ENCODE measurements at regions not wholly inside any gene's neighbourhood (a gene's known extent, or its start where the extent isn't known, plus 50 kb on each side); places are given as distances from the start of the nearest gene placed in this dataset.

GRCh38 chr6:6993503-6994237 lies 114.1 kb upstream of the RREB1 start:
- Mint-ChIP-seq H3K4me1 (no peaks in the 10 kb centered on the region), H3K36me3 (ENCODE audit: low read depth) (no peaks in the 10 kb centered on the region), H3K4me3 (no peak overlapping the region), H3K27ac (no peak overlapping the region), H3K9me3 (no peaks in the 10 kb centered on the region), H3K27me3 (peaks cover 6% of the 10 kb centered on the region)
- ATAC-seq (no peak), DNase-seq (no peak)

GRCh38 chr6:6994796-6995195 lies 113.0 kb upstream of the RREB1 start:
- Mint-ChIP-seq H3K4me1 (no peaks in the 10 kb centered on the region), H3K27me3 (peaks cover 5% of the 10 kb centered on the region), H3K4me3 (no peak overlapping the region), H3K27ac (no peak overlapping the region), H3K9me3 (no peaks in the 10 kb centered on the region), H3K36me3 (ENCODE audit: low read depth) (no peaks in the 10 kb centered on the region)
- ATAC-seq (no peak), DNase-seq (no peak)

GRCh38 chr6:6995328-6995727 lies 112.4 kb upstream of the RREB1 start:
- no peaks in the 10 kb centered on the region for H3K36me3 Mint-ChIP-seq (ENCODE audit: low read depth)
- no peak for DNase-seq

GRCh38 chr6:6996124-6996523 lies 111.6 kb upstream of the RREB1 start:
- Mint-ChIP-seq H3K36me3 (ENCODE audit: low read depth) (no peaks in the 10 kb centered on the region), H3K9me3 (no peaks in the 10 kb centered on the region), H3K4me3 (no peak overlapping the region), H3K27me3 (peaks cover 5% of the 10 kb centered on the region), H3K4me1 (no peaks in the 10 kb centered on the region), H3K27ac (no peak overlapping the region)
- DNase-seq, result no peak
- no peak for ATAC-seq

More at GRCh38 chr6:6995328-6995727, 112.4 kb upstream of the RREB1 start:
- Mint-ChIP-seq H3K4me1 (no peaks in the 10 kb centered on the region), H3K27ac (no peak overlapping the region), H3K9me3 (no peaks in the 10 kb centered on the region), H3K27me3 (peaks cover 5% of the 10 kb centered on the region), H3K4me3 (no peak overlapping the region)
- ATAC-seq, result no peak

- Mint-ChIP-seq H3K4me1 (no peaks in the 10 kb centered on the region), H3K27me3 (peaks cover 5% of the 10 kb centered on the region), H3K9me3 (no peaks in the 10 kb centered on the region), H3K36me3 (ENCODE audit: low read depth) (no peaks in the 10 kb centered on the region), H3K4me3 (no peak overlapping the region), H3K27ac (no peak overlapping the region)
- DNase-seq (no peak), ATAC-seq (no peak)
Measured at GRCh38 chr6:6997263-6998193, 110.2 kb upstream of the RREB1 start.

- DNase-seq (no peak), ATAC-seq (no peak)
- H3K36me3 Mint-ChIP-seq (ENCODE audit: low read depth), result no peaks in the 10 kb centered on the region
- no peaks in the 10 kb centered on the region for H3K9me3 Mint-ChIP-seq
- no peak overlapping the region for H3K4me3 Mint-ChIP-seq
- H3K27ac Mint-ChIP-seq, result no peak overlapping the region
- no peaks in the 10 kb centered on the region for H3K4me1 Mint-ChIP-seq
- H3K27me3 Mint-ChIP-seq, result peaks cover 5% of the 10 kb centered on the region
Measured at GRCh38 chr6:6998194-6998569, 109.6 kb upstream of the RREB1 start.

- DNase-seq (no peak), ATAC-seq (no peak)
- no peaks in the 10 kb centered on the region for H3K36me3 Mint-ChIP-seq (ENCODE audit: low read depth)
- H3K4me1 Mint-ChIP-seq, result peaks cover 3% of the 10 kb centered on the region
- H3K9me3 Mint-ChIP-seq, result no peaks in the 10 kb centered on the region
- no peak overlapping the region for H3K27ac Mint-ChIP-seq
- H3K4me3 Mint-ChIP-seq, result no peak overlapping the region
- peaks cover 5% of the 10 kb centered on the region for H3K27me3 Mint-ChIP-seq
Measured at GRCh38 chr6:7000825-7001777, 106.7 kb upstream of the RREB1 start.

GRCh38 chr6:7003041-7003440 lies 104.7 kb upstream of the RREB1 start:
- ATAC-seq, result no peak
- Mint-ChIP-seq H3K27ac (no peak overlapping the region), H3K4me1 (peaks cover 13% of the 10 kb centered on the region), H3K4me3 (no peak overlapping the region), H3K36me3 (ENCODE audit: low read depth) (no peaks in the 10 kb centered on the region), H3K27me3 (peaks cover 3% of the 10 kb centered on the region), H3K9me3 (no peaks in the 10 kb centered on the region)
- DNase-seq, result no peak

- Mint-ChIP-seq H3K4me1 (peaks cover 13% of the 10 kb centered on the region), H3K9me3 (no peaks in the 10 kb centered on the region), H3K27me3 (peaks cover 6% of the 10 kb centered on the region), H3K27ac (no peak overlapping the region), H3K4me3 (no peak overlapping the region), H3K36me3 (ENCODE audit: low read depth) (no peaks in the 10 kb centered on the region)
- DNase-seq, result no peak
- ATAC-seq, result no peak
Measured at GRCh38 chr6:7004581-7005297, 103.0 kb upstream of the RREB1 start.

GRCh38 chr6:7006515-7007191 lies 101.1 kb upstream of the RREB1 start:
- Mint-ChIP-seq H3K9me3 (no peaks in the 10 kb centered on the region), H3K27ac (no peak overlapping the region), H3K27me3 (peaks cover 6% of the 10 kb centered on the region), H3K4me3 (no peak overlapping the region), H3K4me1 (peaks cover 13% of the 10 kb centered on the region), H3K36me3 (ENCODE audit: low read depth) (no peaks in the 10 kb centered on the region)
- DNase-seq, result no peak
- peak; percentile 74 for ATAC-seq

GRCh38 chr6:7008451-7008988 lies 99.2 kb upstream of the RREB1 start:
- no peaks in the 10 kb centered on the region for H3K9me3 Mint-ChIP-seq
- H3K27me3 Mint-ChIP-seq, result peaks cover 6% of the 10 kb centered on the region
- ATAC-seq (no peak), DNase-seq (no peak)
- peaks cover 13% of the 10 kb centered on the region for H3K4me1 Mint-ChIP-seq
- no peaks in the 10 kb centered on the region for H3K36me3 Mint-ChIP-seq (ENCODE audit: low read depth)
- H3K4me3 Mint-ChIP-seq, result no peak overlapping the region
- no peak overlapping the region for H3K27ac Mint-ChIP-seq

- ATAC-seq, result no peak
- Mint-ChIP-seq H3K36me3 (ENCODE audit: low read depth) (no peaks in the 10 kb centered on the region), H3K27ac (no peak overlapping the region), H3K4me3 (no peak overlapping the region), H3K4me1 (no peaks in the 10 kb centered on the region), H3K9me3 (no peaks in the 10 kb centered on the region), H3K27me3 (no peaks in the 10 kb centered on the region)
- no peak for DNase-seq
Measured at GRCh38 chr6:7016226-7016625, 91.5 kb upstream of the RREB1 start.

GRCh38 chr6:7021301-7021700 lies 86.5 kb upstream of the RREB1 start:
- no peaks in the 10 kb centered on the region for H3K4me1 Mint-ChIP-seq
- H3K36me3 Mint-ChIP-seq (ENCODE audit: low read depth), result no peaks in the 10 kb centered on the region
- no peaks in the 10 kb centered on the region for H3K9me3 Mint-ChIP-seq
- H3K27ac Mint-ChIP-seq, result no peak overlapping the region
- H3K4me3 Mint-ChIP-seq, result no peak overlapping the region
- no peak for DNase-seq
- peaks cover 2% of the 10 kb centered on the region for H3K27me3 Mint-ChIP-seq
- no peak for ATAC-seq
